ENCODE measurements at regions not wholly inside any gene's neighbourhood (a gene's known extent, or its start where the extent isn't known, plus 50 kb on each side); places are given as distances from the start of the nearest gene placed in this dataset.

GRCh38 chr18:76691800-76692199, 130.6 kb upstream of the ZNF236 start:
- TF ChIP-seq CTCF (IDR thresholded peaks at IDR 0.05; ENCODE audit: low read length) (no peak), EZH2 (IDR thresholded peaks at IDR 0.05; ENCODE audit: borderline replicate concordance, low read length) (no peak)
